GM12878 (cell line): ENCODE measurements at regions not wholly inside any gene's neighbourhood (a gene's known extent, or its start where the extent isn't known, plus 50 kb on each side); places are given as distances from the start of the nearest gene placed in this dataset.

Experiments
- ATAC-seq: fragments of 200-7000 bp; cut with Tn5 transposase; 3 replicates; pipeline ENCODE4 v1.9.1; 2020; ENCODE audit warnings: mild to moderate bottlenecking, moderate library complexity
- BruUV-seq: library from RNA; stranded (reverse); fragments of 400-500 nt; replicated peaks from 2 replicates; lab custom pipeline; 2021; lab: Mats Ljungman, UMichigan
- CTCF ChIA-PET: fragments of 300-600 bp; sonication (Branson Sonifier 250); formaldehyde crosslinking; extraction: SDS; loops from one replicate; lab custom pipeline; 2021; ENCODE audit warnings: inconsistent platforms; lab: Yijun Ruan, JAX
- POLR2A ChIA-PET: fragments of 350-600 bp; formaldehyde crosslinking; extraction: SDS; loops from one replicate; lab custom pipeline; 2021; ENCODE audit warnings: inconsistent platforms; lab: Charles Lee
- RAD21 ChIA-PET: fragments of 300-600 bp; sonication (Branson Sonifier 250); formaldehyde crosslinking; loops from one replicate; lab custom pipeline; 2023; ENCODE audit warnings: antibody characterized with exemption; ENCODE audit not compliant: unreplicated experiment; lab: Charles Lee
- SMC1A ChIA-PET: fragments of 300-600 bp; sonication (Branson Sonifier 250); formaldehyde crosslinking; loops from one replicate; lab custom pipeline; 2023; ENCODE audit not compliant: unreplicated experiment, uncharacterized antibody; lab: Charles Lee
- DNase-seq: peaks from one replicate; pipeline ENCODE4 v3.0.0-alpha.2; 2011; ENCODE audit warnings: low read depth, low spot score
- FAIRE-seq: peaks from 3 replicates; lab custom pipeline; 2011; peaks lifted over from hg19 to GRCh38; lab: Jason Lieb, UNC
- H2AFZ ChIP-seq: 2 replicates; pipeline ENCODE4 v1.6.0; 2011; ENCODE audit warnings: low read depth, low read length, control low read depth; ENCODE audit not compliant: control insufficient read depth
- H3K27ac ChIP-seq: 2 replicates; pipeline ENCODE4 v1.5.1; 2011; ENCODE audit warnings: control low read depth; ENCODE audit not compliant: control insufficient read depth, insufficient read depth
- H3K27me3 ChIP-seq, 2 experiments: replicated peaks in 1 of 2; 2 replicates each; pipeline versions ENCODE4 v1.6.0 to v1.6.1; 2011; ENCODE audit warnings: low read length in 1 of 2; ENCODE audit not compliant: control insufficient read depth in 2 of 2, insufficient read depth in 2 of 2
- H3K36me3 ChIP-seq, 2 experiments: 2 replicates each; pipeline ENCODE4 v1.5.1; 2011; ENCODE audit warnings: low read length in 1 of 2; ENCODE audit not compliant: control insufficient read depth in 2 of 2, insufficient read depth in 2 of 2
- H3K4me1 ChIP-seq: 2 replicates; pipeline ENCODE4 v1.6.1; 2011; ENCODE audit warnings: mild to moderate bottlenecking, low read length, moderate library complexity, mixed read lengths; ENCODE audit not compliant: control insufficient read depth, insufficient read depth
- H3K4me2 ChIP-seq: 2 replicates; pipeline ENCODE4 v1.6.0; 2011; ENCODE audit warnings: control low read depth; ENCODE audit not compliant: control insufficient read depth, insufficient read depth
- H3K4me3 ChIP-seq: fragments of 200-600 bp; sonication (generic); 2 replicates; pipeline ENCODE4 v1.5.1; 2016
- H3K79me2 ChIP-seq: 2 replicates; pipeline ENCODE4 v1.6.0; 2011; ENCODE audit warnings: low read length; ENCODE audit not compliant: control insufficient read depth, insufficient read depth
- H3K9ac ChIP-seq: 2 replicates; pipeline ENCODE4 v1.8.0; 2011; ENCODE audit warnings: low read length, control low read depth, mixed read lengths; ENCODE audit not compliant: control insufficient read depth, insufficient read depth
- H3K9me3 ChIP-seq: replicated peaks from 3 replicates; pipeline ENCODE4 v1.5.1; 2011; ENCODE audit warnings: mild to moderate bottlenecking, low read length; ENCODE audit not compliant: control insufficient read depth, insufficient read depth
- H4K20me1 ChIP-seq: 2 replicates; pipeline ENCODE4 v1.6.0; 2011; ENCODE audit not compliant: control insufficient read depth, insufficient read depth
- ASH2L ChIP-seq: fragments of 300-600, 200-600 bp; sonication (generic); IDR thresholded peaks from 2 replicates; pipeline ENCODE4 v1.6.1; 2017; ENCODE audit warnings: low read depth, mild to moderate bottlenecking, borderline replicate concordance
- BACH1 ChIP-seq: fragments of 450-650 bp; IDR thresholded peaks from 2 replicates; pipeline ENCODE4 v1.6.1; 2017; ENCODE audit warnings: mild to moderate bottlenecking, borderline replicate concordance
- CHD2 ChIP-seq: IDR thresholded peaks from 2 replicates; pipeline ENCODE4 v1.6.1; 2011; ENCODE audit warnings: low read depth, low read length, improper control_type of control experiment, borderline replicate concordance
- HDGF ChIP-seq: fragments of 450-650 bp; IDR thresholded peaks from 2 replicates; pipeline ENCODE4 v1.6.1; 2016; ENCODE audit warnings: antibody characterized with exemption
- IRF4 ChIP-seq: IDR thresholded peaks from 2 replicates; pipeline ENCODE4 v1.6.1; 2011; ENCODE audit warnings: low read depth, low read length
- KAT2A ChIP-seq: conservative IDR thresholded peaks from 2 replicates; pipeline ENCODE4 v1.6.1; 2011; ENCODE audit warnings: low read depth, low read length; ENCODE audit not compliant: control insufficient read depth
- MTA3 ChIP-seq: IDR thresholded peaks from 2 replicates; pipeline ENCODE4 v1.6.1; 2012; ENCODE audit warnings: low read length, inconsistent platforms, borderline replicate concordance
- NFYA ChIP-seq: IDR thresholded peaks from 2 replicates; pipeline ENCODE4 v1.6.1; 2011; ENCODE audit warnings: low read depth, mild to moderate bottlenecking, low read length, improper control_type of control experiment, borderline replicate concordance
- POLR2A ChIP-seq: IDR thresholded peaks from 2 replicates; pipeline ENCODE4 v1.6.1; 2011; ENCODE audit warnings: low read depth, mild to moderate bottlenecking, low read length
- RAD21 ChIP-seq: IDR thresholded peaks from 2 replicates; pipeline ENCODE4 v1.6.1; 2011; ENCODE audit warnings: mild to moderate bottlenecking, low read depth, low read length, moderate library complexity; ENCODE audit not compliant: insufficient read depth
- SRF ChIP-seq, 2 experiments: IDR thresholded peaks; 2 replicates each; pipeline ENCODE4 v1.6.1; 2011; ENCODE audit warnings: low read depth in 2 of 2, low read length in 2 of 2, mild to moderate bottlenecking in 1 of 2, moderate library complexity in 1 of 2
- STAT1 ChIP-seq: fragments of 450-650 bp; conservative IDR thresholded peaks from 2 replicates; pipeline ENCODE4 v1.6.1; 2014; ENCODE audit warnings: antibody characterized with exemption, mild to moderate bottlenecking
- TAF1 ChIP-seq: IDR thresholded peaks from 2 replicates; pipeline ENCODE4 v1.6.1; 2011; ENCODE audit warnings: mild to moderate bottlenecking, low read depth, low read length, borderline replicate concordance
- TBL1XR1 ChIP-seq: IDR thresholded peaks from 2 replicates; pipeline ENCODE4 v1.6.1; 2012; ENCODE audit warnings: low read depth, low read length, improper control_type of control experiment
- TCF3 ChIP-seq: IDR thresholded peaks from 2 replicates; pipeline ENCODE4 v1.6.1; 2012; ENCODE audit warnings: low read depth, mild to moderate bottlenecking, low read length, borderline replicate concordance; ENCODE audit not compliant: insufficient read depth
- ZNF207 ChIP-seq: fragments of 450-650 bp; IDR thresholded peaks from 2 replicates; pipeline ENCODE4 v1.6.1; 2014; ENCODE audit warnings: antibody characterized with exemption, mild to moderate bottlenecking, borderline replicate concordance
- WGBS: methylation state at CpG from one replicate; pipeline ENCODE4 v1.1.6; 2016; ENCODE audit warnings: low lambda C conversion rate; ENCODE audit not compliant: insufficient replicate concordance, insufficient coverage; ENCODE audit errors: missing lambda C conversion rate; 5-methylcytosine and 5-hydroxymethylcytosine counted together
- in situ Hi-C: fragments of 300-500 bp; cut with MboI; formaldehyde crosslinking; loops from 9 replicates; pipeline ENCODE4 v1.14.3; 2018; ENCODE audit warnings: mixed read lengths
- intact Hi-C: fragments of 100-400 bp; cut with micrococcal nuclease; formaldehyde crosslinking; loops from one replicate; pipeline ENCODE4 v1.14.2; 2022; ENCODE audit not compliant: unreplicated experiment
- TF ChIP-seq, protein P1 (sequence below): fragments of 450-650 bp; IDR thresholded peaks from 2 replicates; pipeline ENCODE4 v1.6.1; 2018; ENCODE audit warnings: borderline replicate concordance, mild to moderate bottlenecking; ENCODE audit not compliant: partially characterized antibody
- TF ChIP-seq, protein P2 (sequence below): fragments of 450-650 bp; conservative IDR thresholded peaks from 2 replicates; pipeline ENCODE4 v1.6.1; 2017; ENCODE audit warnings: mild to moderate bottlenecking, moderate library complexity

DNA sequence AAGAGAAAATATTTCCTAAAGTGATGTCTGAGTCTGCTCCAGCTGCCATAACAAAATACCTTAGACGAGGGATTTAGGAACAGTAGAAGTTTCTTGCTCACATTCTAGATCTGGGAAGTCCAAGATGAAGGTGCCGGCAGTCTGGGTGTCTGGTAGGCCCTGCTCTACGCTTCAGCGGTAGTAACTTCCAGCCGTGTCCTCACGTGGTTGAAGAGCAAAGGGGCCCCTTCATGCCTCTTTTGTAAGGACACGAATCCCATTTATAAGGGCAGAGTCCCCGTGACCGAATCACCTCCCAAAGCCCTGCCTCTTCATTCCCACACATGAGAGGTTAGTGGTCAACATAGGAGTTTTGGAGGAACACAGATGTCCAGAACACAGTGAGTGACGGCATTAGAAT, 52.2 kb upstream of the INPP5A start:
- no peaks in the 10 kb centered on the region for H3K4me1 ChIP-seq
- no peaks in the 10 kb centered on the region for H3K36me3 ChIP-seq
- no peak overlapping the region for H3K27ac ChIP-seq
- ChIA-PET POLR2A (no interaction called here), RAD21 (no interaction called here), SMC1A (no interaction called here), CTCF (no interaction called here)
- no peak overlapping the region for H2AFZ ChIP-seq
- no peaks in the 10 kb centered on the region for H3K79me2 ChIP-seq
- DNase-seq (no peak), ATAC-seq (no peak), FAIRE-seq (no peak)
- no peaks in the 10 kb centered on the region; the same call in 2 of the 3 replicates for H3K9me3 ChIP-seq
- no peak overlapping the region for H3K4me2 ChIP-seq
- no peak overlapping the region for H3K4me3 ChIP-seq
- in situ Hi-C loops: no loop called here
- H3K27me3 ChIP-seq: no peaks in the 10 kb centered on the region; a peak in 1 of 4 replicates
- 50% methylated on average over 10 of the region's 10 CpGs for WGBS
- H4K20me1 ChIP-seq: no peaks in the 10 kb centered on the region
- TF ChIP-seq ASH2L (no peak), TAF1 (no peak), MTA3 (no peak), KAT2A (no peak), POLR2A (no peak), SRF (IDR thresholded peaks at IDR 0.05; ENCODE audit: low read depth in 2 of 2, low read length in 2 of 2) (no peak), NFYA (no peak), ZNF207 (no peak), TBL1XR1 (no peak), CHD2 (no peak), HDGF (no peak), TCF3 (no peak), STAT1 (no peak), IRF4 (no peak), BACH1 (no peak), RAD21 (no peak)
- TF ChIP-seq, protein P1, sequence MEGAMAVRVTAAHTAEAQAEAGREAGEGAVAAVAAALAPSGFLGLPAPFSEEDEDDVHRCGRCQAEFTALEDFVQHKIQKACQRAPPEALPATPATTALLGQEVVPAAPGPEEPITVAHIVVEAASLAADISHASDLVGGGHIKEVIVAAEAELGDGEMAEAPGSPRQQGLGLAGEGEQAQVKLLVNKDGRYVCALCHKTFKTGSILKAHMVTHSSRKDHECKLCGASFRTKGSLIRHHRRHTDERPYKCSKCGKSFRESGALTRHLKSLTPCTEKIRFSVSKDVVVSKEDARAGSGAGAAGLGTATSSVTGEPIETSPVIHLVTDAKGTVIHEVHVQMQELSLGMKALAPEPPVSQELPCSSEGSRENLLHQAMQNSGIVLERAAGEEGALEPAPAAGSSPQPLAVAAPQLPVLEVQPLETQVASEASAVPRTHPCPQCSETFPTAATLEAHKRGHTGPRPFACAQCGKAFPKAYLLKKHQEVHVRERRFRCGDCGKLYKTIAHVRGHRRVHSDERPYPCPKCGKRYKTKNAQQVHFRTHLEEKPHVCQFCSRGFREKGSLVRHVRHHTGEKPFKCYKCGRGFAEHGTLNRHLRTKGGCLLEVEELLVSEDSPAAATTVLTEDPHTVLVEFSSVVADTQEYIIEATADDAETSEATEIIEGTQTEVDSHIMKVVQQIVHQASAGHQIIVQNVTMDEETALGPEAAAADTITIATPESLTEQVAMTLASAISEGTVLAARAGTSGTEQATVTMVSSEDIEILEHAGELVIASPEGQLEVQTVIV: no peak
- TF ChIP-seq, protein P2, sequence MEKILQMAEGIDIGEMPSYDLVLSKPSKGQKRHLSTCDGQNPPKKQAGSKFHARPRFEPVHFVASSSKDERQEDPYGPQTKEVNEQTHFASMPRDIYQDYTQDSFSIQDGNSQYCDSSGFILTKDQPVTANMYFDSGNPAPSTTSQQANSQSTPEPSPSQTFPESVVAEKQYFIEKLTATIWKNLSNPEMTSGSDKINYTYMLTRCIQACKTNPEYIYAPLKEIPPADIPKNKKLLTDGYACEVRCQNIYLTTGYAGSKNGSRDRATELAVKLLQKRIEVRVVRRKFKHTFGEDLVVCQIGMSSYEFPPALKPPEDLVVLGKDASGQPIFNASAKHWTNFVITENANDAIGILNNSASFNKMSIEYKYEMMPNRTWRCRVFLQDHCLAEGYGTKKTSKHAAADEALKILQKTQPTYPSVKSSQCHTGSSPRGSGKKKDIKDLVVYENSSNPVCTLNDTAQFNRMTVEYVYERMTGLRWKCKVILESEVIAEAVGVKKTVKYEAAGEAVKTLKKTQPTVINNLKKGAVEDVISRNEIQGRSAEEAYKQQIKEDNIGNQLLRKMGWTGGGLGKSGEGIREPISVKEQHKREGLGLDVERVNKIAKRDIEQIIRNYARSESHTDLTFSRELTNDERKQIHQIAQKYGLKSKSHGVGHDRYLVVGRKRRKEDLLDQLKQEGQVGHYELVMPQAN: no peak
- no peak overlapping the region for H3K9ac ChIP-seq
- intact Hi-C loops: no loop called here
- no TSS peak for BruUV-seq
